Sciatic nerve (tissue), 2 donors: ENCODE measurements at regions not wholly inside any gene's neighbourhood (a gene's known extent, or its start where the extent isn't known, plus 50 kb on each side); places are given as distances from the start of the nearest gene placed in this dataset.
"Not testable (repeated sequence)": the region's sequence is repeated elsewhere in the genome, so short reads cannot be mapped to it uniquely, and the experiment has no call there.

Source experiments
- ATAC-seq: fragments of 200-7000 bp; cut with Tn5 transposase; one replicate; pipeline ENCODE4 v1.9.1; 2020; ENCODE audit warnings: mild to moderate bottlenecking, moderate library complexity
- DNase-seq: peaks from one replicate; pipeline ENCODE4 v3.0.0-alpha.2; 2020; ENCODE audit warnings: low spot score
- intact Hi-C: fragments of 100-400 bp; cut with DNase I; formaldehyde crosslinking; loops from one replicate; pipeline ENCODE4 v1.14.2; 2022
- donor health status: DM: no; HTN: no; CAD: no.
- donor health status: DM: no; HTN: no; CAD: no.

DNA sequence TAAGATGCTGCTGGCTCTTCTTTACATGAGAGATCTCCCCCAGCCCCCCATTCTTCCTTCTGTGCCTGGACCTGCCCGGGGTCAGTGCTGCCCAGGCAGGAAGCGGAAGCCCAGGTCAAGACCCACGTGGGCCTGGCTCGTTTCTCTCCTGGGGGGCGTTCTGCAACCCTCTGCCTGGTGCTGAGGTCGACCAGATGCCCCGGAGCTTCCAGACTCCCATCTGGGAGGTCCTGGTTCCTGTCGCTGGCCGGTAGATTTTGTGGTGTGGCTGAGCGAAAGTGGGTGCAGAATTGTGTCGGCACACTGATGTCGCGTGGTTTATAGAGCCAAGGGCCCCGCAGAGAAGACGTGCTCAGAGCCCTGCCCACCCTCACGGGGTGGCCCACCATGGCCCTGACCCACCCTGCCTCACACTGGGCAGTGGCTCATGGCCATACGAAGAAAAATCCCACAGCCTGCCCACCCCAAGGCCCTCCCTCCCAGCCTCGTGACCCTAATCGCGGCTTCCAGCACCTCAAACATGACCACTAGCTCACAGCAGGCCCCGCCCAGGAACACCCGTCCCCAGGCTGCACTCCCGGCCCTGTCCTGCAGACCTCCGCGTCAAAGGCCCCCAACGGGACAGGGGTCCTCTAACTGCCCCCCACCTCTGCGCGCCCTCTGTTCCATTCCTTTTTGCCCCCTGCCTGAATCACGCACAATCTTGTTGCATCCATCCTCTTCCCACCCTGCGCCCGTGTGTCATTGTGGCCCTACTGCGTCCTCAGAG lies 443.2 kb upstream of the ZNF722 start:
- DNase-seq, intact Hi-C loops: not testable (repeated sequence)
- peak; percentile 11 for ATAC-seq

DNA sequence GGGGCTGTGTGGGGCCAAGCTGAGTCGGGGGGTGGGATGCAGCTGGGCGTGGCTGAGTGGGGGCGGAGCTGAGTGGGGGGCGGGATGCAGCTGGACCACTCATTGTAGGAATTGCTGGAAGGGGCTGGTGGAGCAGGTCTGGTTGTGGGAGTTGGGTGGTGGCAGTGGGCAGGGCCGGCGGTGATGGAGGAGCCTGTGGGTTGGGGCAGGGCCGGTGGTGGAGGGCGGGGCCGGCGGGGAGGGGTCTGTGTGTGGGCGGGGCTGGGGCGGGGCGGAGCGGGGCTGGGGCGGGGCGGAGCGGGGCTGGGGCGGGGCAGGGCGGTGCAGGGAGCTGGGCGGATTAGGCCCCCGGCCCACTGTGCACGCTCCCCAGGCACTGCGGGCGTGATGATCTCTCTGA lies 442.4 kb upstream of the ZNF722 start:
- intact Hi-C loops, ATAC-seq, DNase-seq: not testable (repeated sequence)

DNA sequence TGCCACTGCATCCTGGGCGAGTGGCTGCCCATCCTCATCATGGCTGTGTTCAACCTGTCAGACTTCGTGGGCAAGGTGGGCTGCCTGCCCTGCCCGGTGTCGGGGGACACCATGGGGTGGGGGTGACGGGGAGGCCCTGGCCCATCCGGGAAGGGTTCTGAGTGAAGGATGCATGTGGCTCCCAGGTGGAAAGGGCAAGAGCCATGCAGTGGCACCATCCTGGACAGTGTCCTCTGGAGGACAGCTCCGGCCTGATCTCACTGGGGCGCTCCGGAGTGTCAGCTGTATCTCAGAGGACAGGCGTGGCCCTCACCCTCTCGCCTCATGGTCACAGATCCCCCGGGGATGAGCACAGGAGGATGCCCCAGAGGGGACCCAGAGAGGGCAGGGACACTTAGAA lies 439.6 kb upstream of the ZNF722 start:
- intact Hi-C loops, DNase-seq: not testable (repeated sequence)
- peak; percentile 21 for ATAC-seq

DNA sequence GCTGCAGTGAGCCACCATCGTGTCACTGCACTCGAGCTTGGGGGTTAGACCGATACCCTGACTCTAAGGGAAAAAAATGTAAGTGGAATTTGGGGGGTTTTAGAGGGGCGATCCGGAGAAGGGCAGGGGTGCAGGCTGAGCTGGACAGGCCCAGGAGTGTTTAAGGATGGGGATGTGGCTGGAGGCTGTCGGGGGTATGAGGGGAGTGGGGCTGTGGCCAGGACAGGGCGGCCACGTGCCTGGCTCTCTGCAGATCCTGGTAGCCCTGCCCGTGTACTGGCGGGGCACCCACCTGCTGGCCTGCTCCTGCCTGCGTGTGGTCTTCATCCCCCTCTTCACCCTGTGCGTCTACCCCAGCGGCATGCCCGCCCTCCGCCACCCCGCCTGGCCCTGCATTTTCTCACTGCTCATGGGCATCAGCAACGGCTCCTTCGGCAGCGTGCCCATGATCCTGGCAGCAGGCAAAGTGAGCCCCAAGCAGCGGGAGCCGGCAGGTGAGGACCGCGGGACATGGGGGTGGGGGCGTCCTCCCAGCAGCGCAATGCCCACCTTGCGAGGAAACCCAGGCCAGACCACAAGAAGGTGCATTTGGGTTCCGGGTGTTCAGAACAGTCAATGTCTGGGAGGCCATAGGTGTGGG lies 438.7 kb upstream of the ZNF722 start:
- peak; percentile 18 for ATAC-seq
- DNase-seq, intact Hi-C loops: not testable (repeated sequence)

DNA sequence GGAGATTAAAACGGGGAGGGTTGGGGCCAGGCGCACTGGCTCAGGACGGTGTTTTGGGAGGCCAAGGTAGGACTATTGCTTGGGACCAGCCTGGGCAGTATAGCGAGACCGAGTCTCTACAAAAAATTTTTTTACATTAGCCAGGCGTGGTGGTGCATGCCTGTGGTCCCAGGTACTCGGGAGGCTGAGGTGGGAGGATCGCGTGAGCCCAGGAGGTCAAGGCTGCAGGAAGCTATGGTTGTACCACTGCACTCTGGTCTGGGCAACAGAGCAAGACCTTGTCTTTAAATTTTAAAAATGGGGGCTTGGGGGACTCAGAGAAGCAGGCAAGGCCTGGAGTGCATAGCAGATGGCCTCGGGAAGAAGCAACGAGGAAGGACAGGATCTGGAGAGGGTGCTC lies 436.7 kb upstream of the ZNF722 start:
- ATAC-seq, DNase-seq, intact Hi-C loops: not testable (repeated sequence)

DNA sequence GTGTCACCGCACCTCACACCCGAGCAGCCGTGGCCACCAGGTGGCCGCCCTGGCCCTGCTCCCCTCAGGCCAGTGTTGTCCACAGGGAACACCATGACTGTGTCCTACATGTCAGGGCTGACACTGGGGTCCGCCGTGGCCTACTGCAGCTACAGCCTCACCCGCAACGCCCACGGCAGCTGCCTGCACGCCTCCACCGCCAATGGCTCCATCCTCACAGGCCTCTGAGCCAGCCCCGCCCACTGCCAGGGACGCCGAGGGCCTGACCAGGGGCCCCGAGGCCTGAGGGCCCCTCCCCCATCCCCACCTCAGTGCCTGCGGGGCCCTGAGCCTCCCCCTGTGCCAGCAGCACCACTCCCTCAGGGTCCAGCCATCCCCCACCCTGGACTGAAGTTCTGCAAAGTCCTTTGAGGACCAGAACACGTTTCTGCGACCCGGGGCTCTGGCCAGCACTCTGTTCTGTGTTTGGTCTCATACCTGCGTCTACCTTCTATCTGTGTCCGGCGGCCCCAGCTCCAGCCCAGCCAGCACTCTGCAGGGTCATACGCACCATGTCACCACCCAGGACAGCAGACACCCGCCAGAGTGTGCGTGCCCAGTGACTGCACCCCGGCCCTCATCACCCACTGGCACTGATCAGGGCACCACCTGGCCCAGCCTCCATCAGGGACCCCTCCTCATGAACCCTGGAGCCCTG lies 436.1 kb upstream of the ZNF722 start:
- intact Hi-C loops, ATAC-seq, DNase-seq: not testable (repeated sequence)

DNA sequence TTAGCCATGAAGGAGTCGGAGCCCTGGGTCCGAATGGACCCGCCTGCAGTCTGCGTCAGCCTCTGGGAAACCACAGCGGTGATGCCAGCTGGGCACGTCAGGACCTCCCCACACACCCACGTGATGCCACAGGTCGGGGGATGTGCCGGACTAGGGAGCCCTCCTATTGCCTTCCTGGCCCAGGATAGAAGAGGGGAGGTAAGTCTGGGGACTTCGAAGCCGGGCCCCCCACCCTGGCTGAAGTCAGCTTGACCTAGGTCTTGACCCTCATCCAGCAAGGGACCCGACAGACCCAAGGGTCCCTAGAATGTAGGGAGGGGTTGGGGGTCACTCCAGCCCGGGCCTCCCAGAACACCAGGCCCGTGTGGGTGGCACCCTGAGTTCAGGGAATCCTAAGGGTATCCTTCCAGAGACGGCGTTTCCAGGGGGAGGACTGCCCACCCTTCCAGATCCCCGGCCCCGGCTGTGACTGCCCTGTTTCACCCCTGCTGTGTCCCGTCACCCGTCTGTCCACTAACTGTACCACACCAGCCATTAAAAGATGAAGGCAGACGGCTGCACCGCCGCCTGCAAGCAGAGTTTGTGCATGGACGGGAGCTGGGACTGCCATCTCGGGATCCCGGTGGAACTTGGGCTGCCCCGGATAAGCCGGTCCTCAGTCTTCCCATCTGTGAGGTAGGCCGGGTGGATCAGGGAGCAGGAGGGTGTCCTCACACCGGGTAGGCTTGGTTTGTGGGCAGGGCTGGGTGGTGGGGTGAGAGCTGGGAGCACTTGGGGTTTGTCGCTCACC lies 435.3 kb upstream of the ZNF722 start:
- DNase-seq, intact Hi-C loops, ATAC-seq: not testable (repeated sequence)

DNA sequence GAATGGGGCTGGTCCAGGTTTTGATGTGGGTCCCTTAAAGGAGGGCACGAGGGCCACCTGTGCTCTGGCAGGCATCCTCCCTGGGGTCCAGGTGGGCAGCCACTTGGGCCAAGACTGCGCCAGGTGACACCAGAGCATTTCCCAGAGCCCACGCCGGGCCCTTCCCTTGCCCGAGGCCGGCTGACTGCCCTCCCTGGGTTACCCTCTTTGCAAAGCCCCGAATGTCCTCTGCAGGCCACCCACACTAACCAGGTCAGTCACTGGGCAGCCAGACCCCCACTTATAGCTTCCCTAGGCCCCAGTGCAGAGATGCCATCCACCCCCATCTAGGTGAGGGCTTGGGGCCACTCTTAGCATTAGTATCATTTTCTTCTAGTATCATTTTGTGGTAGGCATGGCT lies 433.8 kb upstream of the ZNF722 start:
- DNase-seq, ATAC-seq, intact Hi-C loops: not testable (repeated sequence)

DNA sequence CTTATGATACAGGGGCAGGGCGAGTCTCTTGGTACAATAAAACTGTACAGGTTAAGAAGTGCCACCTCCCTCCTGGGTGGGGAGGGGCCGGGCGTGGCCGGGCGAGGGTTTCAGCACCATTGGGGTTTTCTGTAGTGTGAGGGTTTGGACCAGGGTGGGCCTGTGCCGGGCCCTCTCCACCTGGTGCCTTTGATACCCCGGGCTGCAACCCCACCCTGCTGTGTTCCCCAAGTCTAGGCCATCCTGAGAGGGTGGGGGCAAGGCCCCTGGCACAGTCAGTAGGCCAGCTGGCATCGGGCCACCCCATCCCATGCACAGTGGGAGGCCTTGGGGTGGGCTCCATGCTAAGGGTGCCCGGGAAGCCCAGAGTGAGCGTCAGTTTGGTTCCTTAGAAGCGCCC lies 431.8 kb upstream of the ZNF722 start:
- DNase-seq, ATAC-seq: not testable (repeated sequence)

DNA sequence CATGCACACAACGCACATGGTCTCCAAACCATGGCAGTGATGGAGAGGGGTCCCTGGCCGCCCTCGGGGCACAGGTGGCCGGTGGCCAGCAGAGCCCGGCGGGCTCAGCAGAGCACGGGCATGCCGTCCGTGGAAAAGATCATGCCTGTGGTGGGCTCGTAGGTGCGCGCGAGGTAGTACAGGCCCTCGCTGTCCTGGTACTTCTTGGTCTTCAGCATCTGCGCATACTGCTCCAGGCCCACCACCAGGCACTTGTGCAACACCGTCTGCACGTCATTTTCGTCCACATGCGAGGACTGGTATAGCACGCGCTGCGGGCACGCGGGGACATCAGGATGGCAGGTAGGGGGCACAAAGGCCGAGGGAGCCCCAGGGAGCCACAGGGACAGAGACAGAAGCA lies 431.0 kb upstream of the ZNF722 start:
- intact Hi-C loops, ATAC-seq, DNase-seq: not testable (repeated sequence)

More for the DNA sequence above, 431.8 kb upstream of the ZNF722 start:
- intact Hi-C loops = not testable (repeated sequence)

DNA sequence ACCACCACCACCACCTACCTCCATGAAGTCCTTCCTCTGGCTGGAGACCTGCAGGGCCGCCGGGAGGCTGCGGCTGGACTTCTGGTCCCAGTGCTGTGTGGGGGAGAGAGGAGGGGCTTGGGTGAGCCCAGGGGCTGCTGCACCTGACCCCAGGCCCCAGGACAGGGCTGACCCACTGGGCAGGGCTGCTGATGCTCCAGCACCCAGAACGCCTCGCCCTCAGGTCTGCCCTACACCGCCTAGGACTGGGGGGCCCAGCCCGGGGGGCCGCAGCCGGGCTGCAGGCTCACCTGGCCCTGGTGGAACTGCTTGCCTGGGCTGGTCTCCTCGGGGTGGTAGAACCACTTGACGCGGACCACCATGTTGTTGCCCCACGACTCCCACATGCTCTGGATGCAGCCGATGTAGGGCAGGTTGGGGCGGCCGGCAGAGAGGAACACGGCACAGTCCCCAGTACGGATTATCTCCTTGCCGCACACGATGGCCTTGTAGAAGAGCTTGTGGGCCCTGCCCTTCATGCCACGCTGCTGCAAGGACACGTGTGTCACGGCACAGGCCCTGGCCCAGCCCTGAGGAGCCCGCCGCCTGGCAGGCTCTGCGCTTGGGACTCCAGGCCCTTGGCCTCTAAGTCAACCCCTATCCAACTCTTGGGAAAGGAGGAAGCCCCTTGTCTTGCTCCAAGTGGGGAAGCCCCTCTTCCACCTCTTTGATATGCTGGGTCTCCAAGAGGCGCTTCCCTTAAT lies 429.9 kb upstream of the ZNF722 start:
- DNase-seq, intact Hi-C loops: not testable (repeated sequence)
- ATAC-seq = peak; percentile 28

DNA sequence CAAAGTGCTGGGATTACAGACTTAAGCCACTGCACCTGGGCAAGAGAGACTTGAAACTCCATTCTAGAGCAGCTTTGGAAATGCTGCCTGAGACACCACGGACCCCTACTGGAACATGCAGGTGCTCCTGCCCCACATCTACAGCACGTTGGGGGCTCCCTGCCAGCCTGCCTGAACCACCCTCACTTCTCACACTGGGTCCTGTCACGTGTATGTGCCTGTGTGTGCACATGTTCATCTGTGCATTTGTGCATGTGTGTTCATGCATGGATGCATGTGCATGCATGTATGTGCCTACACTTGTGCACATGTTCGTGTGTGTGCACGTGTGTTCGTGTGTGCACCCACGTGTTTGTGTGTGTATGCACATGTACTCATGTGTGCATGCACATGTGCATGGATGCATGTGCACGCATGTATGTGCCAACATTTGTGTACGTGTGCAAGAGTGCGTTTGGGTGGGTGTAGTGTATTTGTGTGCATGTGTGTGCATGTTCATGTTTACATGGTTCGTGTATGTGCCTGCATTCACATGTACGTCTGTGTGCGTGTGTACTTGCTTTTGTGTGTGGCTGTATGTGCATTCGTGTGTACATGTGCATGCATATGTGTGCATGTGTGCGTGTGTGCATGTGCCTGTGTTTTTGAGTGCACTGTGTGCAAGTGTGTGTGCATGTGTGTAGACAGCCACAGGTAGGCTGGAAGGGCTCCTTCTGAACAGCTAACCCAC lies 428.1 kb upstream of the ZNF722 start:
- intact Hi-C loops, DNase-seq: not testable (repeated sequence)

DNA sequence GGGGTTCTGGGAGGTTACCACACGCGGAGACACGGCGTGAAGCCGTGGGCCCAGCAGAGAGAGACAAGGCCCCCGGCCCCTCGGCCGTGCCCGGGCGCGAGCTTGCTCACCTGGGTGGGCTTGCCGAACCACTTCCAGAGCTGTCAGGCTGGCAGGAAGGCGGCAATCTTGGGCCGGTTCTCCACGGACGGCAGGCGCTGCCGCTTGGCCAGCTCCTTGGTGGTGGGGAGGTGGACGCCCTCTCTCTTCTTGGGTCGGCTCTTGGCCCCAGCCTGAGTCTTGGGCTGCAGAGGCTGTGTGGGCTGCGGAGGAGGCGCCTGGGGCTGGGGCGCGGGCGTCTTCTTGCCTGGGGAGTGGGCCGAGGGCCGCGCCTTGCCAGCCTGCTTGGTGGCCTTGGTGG lies 426.5 kb upstream of the ZNF722 start:
- intact Hi-C loops, ATAC-seq, DNase-seq: not testable (repeated sequence)

More for the DNA sequence above, 428.1 kb upstream of the ZNF722 start:
- not testable (repeated sequence) for ATAC-seq

DNA sequence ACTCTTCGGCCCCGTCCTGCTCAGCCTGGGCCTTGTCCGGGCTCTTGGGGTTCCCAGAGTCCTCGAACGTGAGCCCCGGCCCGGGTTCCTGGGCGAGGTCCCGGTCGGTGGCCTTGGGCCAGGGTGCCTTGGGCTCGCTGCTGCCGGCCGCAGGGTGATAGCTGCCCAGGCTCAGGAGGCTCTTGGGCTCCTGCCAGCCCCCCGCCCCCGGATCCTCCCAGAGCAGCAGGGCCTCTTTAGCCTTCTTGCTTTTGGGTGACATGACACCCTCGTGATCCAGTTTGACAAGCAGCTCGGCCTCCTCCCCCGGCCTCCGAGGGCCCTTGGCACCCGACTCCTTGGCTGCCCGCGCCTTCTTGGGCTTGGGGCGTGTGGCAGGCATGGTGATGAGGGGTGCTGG lies 425.7 kb upstream of the ZNF722 start:
- ATAC-seq, intact Hi-C loops, DNase-seq: not testable (repeated sequence)

DNA sequence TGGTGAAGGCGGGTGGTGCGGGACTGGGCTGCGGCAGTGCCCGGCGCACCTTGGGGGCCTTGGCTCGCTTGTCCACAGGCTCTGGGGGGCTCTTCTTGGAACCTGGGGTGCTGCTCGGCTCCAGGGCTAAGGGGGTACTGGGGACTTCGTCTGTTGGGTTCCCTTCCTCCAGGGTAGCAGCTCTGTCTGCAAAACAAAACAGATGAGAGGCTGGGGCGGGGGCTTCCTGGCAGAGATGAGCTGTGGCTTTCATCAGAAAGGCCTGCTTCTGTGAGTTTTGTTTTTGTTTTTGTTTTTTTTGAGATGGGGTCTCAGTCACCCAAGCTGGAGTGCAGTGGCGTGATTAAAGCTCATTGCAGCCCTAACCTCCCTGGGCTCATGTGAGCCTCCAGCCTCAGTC lies 425.2 kb upstream of the ZNF722 start:
- ATAC-seq, intact Hi-C loops, DNase-seq: not testable (repeated sequence)

DNA sequence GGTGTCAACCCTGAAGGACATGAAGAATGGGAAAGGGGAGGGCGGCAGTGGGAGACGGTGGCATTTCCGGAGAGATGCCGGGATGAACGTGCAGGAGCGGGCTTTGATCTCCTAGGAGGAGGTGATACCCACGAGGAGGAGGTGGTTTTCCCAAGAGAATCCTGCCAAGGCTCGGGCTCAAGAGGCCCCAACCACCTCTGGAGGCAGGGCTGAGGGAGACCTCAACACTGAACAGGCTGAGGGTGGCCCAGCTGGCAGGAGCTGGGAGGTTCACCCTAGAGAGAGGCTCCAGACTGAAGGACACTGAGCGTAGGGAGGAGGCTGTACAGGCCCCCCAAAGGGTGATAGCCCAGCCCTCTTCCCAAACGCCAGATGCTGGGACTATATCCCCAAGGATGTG lies 422.2 kb upstream of the ZNF722 start:
- intact Hi-C loops, ATAC-seq, DNase-seq: not testable (repeated sequence)

DNA sequence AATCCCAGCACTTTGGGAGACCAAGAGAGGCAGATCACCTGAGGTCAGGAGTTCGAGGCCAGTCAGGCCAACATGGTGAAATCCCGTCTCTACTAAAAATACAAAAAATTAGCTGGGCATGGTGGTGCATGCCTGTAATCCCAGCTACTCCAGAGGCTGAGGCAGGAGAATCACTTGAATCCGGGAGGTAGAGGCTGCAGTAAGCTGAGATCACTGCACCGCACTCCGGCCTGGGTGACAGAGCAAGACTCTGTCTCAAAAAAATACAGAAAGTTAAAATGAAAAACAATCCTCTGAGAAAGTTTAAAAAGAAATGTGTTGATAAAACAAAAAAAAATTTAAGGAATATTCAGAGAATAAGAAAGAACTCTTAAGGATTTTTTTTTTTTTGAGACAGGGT lies 421.6 kb upstream of the ZNF722 start:
- not testable (repeated sequence) for DNase-seq

More for the DNA sequence above, 421.6 kb upstream of the ZNF722 start:
- ATAC-seq, intact Hi-C loops: not testable (repeated sequence)
